Heart left ventricle (tissue), 16 donors: ENCODE measurements at regions not wholly inside any gene's neighbourhood (a gene's known extent, or its start where the extent isn't known, plus 50 kb on each side); places are given as distances from the start of the nearest gene placed in this dataset.

Experiments used
- ATAC-seq, 4 donors: fragments of 200-7000 bp; cut with Tn5 transposase; one replicate each; pipeline ENCODE4 v1.9.1; 2020 to 2022; ENCODE audit warnings: moderate library complexity in 4 of 4, mild to moderate bottlenecking in 3 of 4, moderate number of reproducible peaks in 1 of 4
- DNase-seq, 5 donors: peaks; one replicate each; pipeline ENCODE4 v3.0.0-alpha.2; 2020
- H3K27ac ChIP-seq, 12 donors: fragments of 200-600 bp; sonication (generic) in 4 of 12; one replicate each; pipeline versions ENCODE4 v1.5.0 to v1.8.0; 2016 to 2022; ENCODE audit warnings: mild to moderate bottlenecking in 2 of 12
- H3K27me3 ChIP-seq, 9 donors: fragments of 200-600 bp; sonication (generic) in 2 of 9; one replicate each; pipeline versions ENCODE4 v1.5.1 to v1.8.0; 2016 to 2022; ENCODE audit warnings: mild to moderate bottlenecking in 3 of 9
- H3K36me3 ChIP-seq, 9 donors: fragments of 200-600 bp; sonication (generic) in 2 of 9; one replicate each; pipeline versions ENCODE4 v1.5.0 to v1.8.0; 2018 to 2022; ENCODE audit warnings: mild to moderate bottlenecking in 2 of 9
- H3K4me1 ChIP-seq, 12 donors: fragments of 200-600 bp; sonication (generic) in 4 of 12; one replicate each; pipeline versions ENCODE4 v1.5.0 to v1.8.0; 2016 to 2022; ENCODE audit warnings: mild to moderate bottlenecking in 3 of 12
- H3K4me3 ChIP-seq, 12 donors: fragments of 200-600 bp; sonication (generic) in 4 of 12; one replicate each; pipeline versions ENCODE4 v1.5.0 to v1.8.0; 2017 to 2022; ENCODE audit warnings: mild to moderate bottlenecking in 9 of 12, moderate library complexity in 4 of 12
- H3K9me3 ChIP-seq, 12 donors: fragments of 200-600 bp; sonication (generic) in 4 of 12; one replicate each; pipeline versions ENCODE4 v1.5.0 to v1.8.0; 2016 to 2022; ENCODE audit warnings: mild to moderate bottlenecking in 1 of 12
- CTCF ChIP-seq, 12 donors: fragments of 200-600 bp; sonication (generic) in 4 of 12; IDR thresholded peaks; one replicate each; pipeline versions ENCODE4 v1.5.0 to v1.8.0; 2018 to 2022; ENCODE audit warnings: antibody characterized with exemption in 12 of 12, mild to moderate bottlenecking in 5 of 12
- POLR2A ChIP-seq, 2 donors: fragments of 450-650 bp; IDR thresholded peaks; one replicate each; pipeline ENCODE4 v1.6.1; 2017; ENCODE audit warnings: antibody characterized with exemption in 2 of 2, mild to moderate bottlenecking in 2 of 2, moderate library complexity in 2 of 2
- WGBS, 4 donors: extraction: QIAGEN DNeasy Blood & Tissue Kit in 2 of 4; methylation state at CpG; one replicate each; pipeline versions ENCODE4 v1.1.5 to v1.1.7; 2013 to 2018; 5-methylcytosine and 5-hydroxymethylcytosine counted together
- intact Hi-C, 10 donors: fragments of 100-400 bp; cut with DNase I; formaldehyde crosslinking; loops; one replicate each; pipeline versions ENCODE4 v1.11.1 to v1.14.2; 2022
- donor health status: ischemic (EF 13 %, LVEDD 7.1; RV severe dilation, severe dysfunction).
- donor health status: healthy with polysubstance abuse.
- donor health status: DM: no; HTN: yes; CAD: no.
- donor health status: DM: no; HTN: no; CAD: no.
- donor health status: ischemic (EF 25% LVEDD 6.9; RV normal size, moderate dysfunction).
- donor health status: ischemic (EF 25% LVEDD 5.7; RV mildly dilated, moderate dysfunction).
- donor health status: healthy.
- donor health status: DM: yes; HTN: yes; CAD: no.
- donor health status: ischemic (EF 35%, LVEDD 5.7; RV mildly dilated, moderate dysfunction).
- donor health status: nonischemic (EF 11% LVEDD 7.7; RV severe dilation, severe dysfunction).
- donor health status: DM: yes; HTN: yes; CAD: no.
- donor health status: PGD.
- donor health status: ischemic (EF 29% LVEDD 5.4; RV normal size, mild dysfunction).
- donor health status: nonischemic (EF 23%, LVEDD 6.1; RV moderate dilation, normal function).

- Histone ChIP-seq H3K27ac (peak overlapping the region in 5 of 12 donors; percentile 16 to 51 (median 22)), H3K27me3 (peaks cover 0 to 41% (median 16%) of the 10 kb centered on the region in 9 donors), H3K4me1 (peaks cover 0 to 16% (median 9%) of the 10 kb centered on the region in 12 donors), H3K36me3 (no peaks in the 10 kb centered on the region), H3K9me3 (no peaks in the 10 kb centered on the region), H3K4me3 (peak overlapping the region; percentile 24 to 62 (median 52))
- ATAC-seq = peak; percentile 67 to 88 (median 80)
- intact Hi-C loops = loop anchor here in 4 of 10 donors (2.0 to 10.0 kb wide), 4 partner anchors 53 to 355 kb away; partner anchors contain the start of gene AKT3 (in 1 of the 4)
- no peak for TF ChIP-seq POLR2A (IDR thresholded peaks at IDR 0.05)
- TF ChIP-seq CTCF (IDR thresholded peaks at IDR 0.05) = peak in 3 of 12 donors; percentile 19 to 23 (median 21)
- peak in 4 of 5 donors; percentile 27 to 42 (median 33) for DNase-seq
- WGBS, 4 donors = 1% methylated on average over 43 to 58 of the region's 58 CpGs
These were observed 67.3 kb upstream of the AKT3 start for GRCh38 chr1:243917177-243917862.

GRCh38 chr1:243916160-243916559 is 66.1 kb upstream of the AKT3 start:
- Histone ChIP-seq H3K27me3 (peaks cover 0 to 41% (median 16%) of the 10 kb centered on the region in 9 donors), H3K4me3 (no peak overlapping the region), H3K9me3 (no peaks in the 10 kb centered on the region), H3K36me3 (no peaks in the 10 kb centered on the region), H3K4me1 (peaks cover 0 to 16% (median 9%) of the 10 kb centered on the region in 12 donors), H3K27ac (no peak overlapping the region)
- DNase-seq (no peak), ATAC-seq (no peak)
- intact Hi-C loops = loop anchor here in 4 of 10 donors (2.0 to 10.0 kb wide), 4 partner anchors 51 to 356 kb away; partner anchors contain the start of gene AKT3 (in 1 of the 4)
- TF ChIP-seq POLR2A (IDR thresholded peaks at IDR 0.05) = no peak
- TF ChIP-seq CTCF (IDR thresholded peaks at IDR 0.05) = no peak
- 53 to 63% (median 54%) methylated on average over 4 of the region's 4 CpGs for WGBS, 4 donors

GRCh38 chr1:243912347-243912746 is 62.3 kb upstream of the AKT3 start:
- no peak for DNase-seq
- WGBS, 4 donors = 80 to 91% (median 87%) methylated on average over 2 of the region's 2 CpGs
- no peak for ATAC-seq
- Histone ChIP-seq H3K27me3 (peaks cover 0 to 32% (median 14%) of the 10 kb centered on the region in 9 donors), H3K36me3 (no peaks in the 10 kb centered on the region), H3K4me3 (no peak overlapping the region), H3K27ac (no peak overlapping the region), H3K9me3 (no peaks in the 10 kb centered on the region), H3K4me1 (peaks cover 0 to 11% (median 7%) of the 10 kb centered on the region in 12 donors)
- intact Hi-C loops = loop anchor here in 1 of 10 donors (10.0 kb wide), 1 partner anchor 48 kb away; no protein-coding TSS in a partner anchor
- TF ChIP-seq CTCF (IDR thresholded peaks at IDR 0.05) (no peak), POLR2A (IDR thresholded peaks at IDR 0.05) (no peak)

GRCh38 chr1:243910607-243911006 is 60.6 kb upstream of the AKT3 start:
- Histone ChIP-seq H3K4me1 (no peaks in the 10 kb centered on the region), H3K27me3 (peaks cover 0 to 17% (median 2%) of the 10 kb centered on the region in 9 donors), H3K36me3 (no peaks in the 10 kb centered on the region), H3K9me3 (no peaks in the 10 kb centered on the region), H3K27ac (no peak overlapping the region), H3K4me3 (no peak overlapping the region)
- no peak for ATAC-seq
- intact Hi-C loops = loop anchor here in 1 of 10 donors (10.0 kb wide), 1 partner anchor 46 kb away; no protein-coding TSS in a partner anchor
- WGBS, 4 donors = 54 to 69% (median 61%) methylated on average over 6 of the region's 6 CpGs
- DNase-seq = no peak
- TF ChIP-seq CTCF (IDR thresholded peaks at IDR 0.05) (no peak), POLR2A (IDR thresholded peaks at IDR 0.05) (no peak)
